ENCODE measurements at regions not wholly inside any gene's neighbourhood (a gene's known extent, or its start where the extent isn't known, plus 50 kb on each side); places are given as distances from the start of the nearest gene placed in this dataset.

GRCh38 chr2:6641956-6642355, 223.8 kb downstream of the CMPK2 start:
- DNase-seq, result no peak

GRCh38 chr2:6644261-6644660, 221.4 kb downstream of the CMPK2 start:
- DNase-seq, result no peak

GRCh38 chr2:6645004-6645403, 220.7 kb downstream of the CMPK2 start:
- no peak for DNase-seq

- DNase-seq, result no peak
These were observed 220.0 kb downstream of the CMPK2 start for GRCh38 chr2:6645672-6646071.

- DNase-seq, result no peak
These were observed 218.7 kb downstream of the CMPK2 start for GRCh38 chr2:6647046-6647445.

GRCh38 chr2:6648596-6649247, 217.0 kb downstream of the CMPK2 start:
- DNase-seq, result no peak

GRCh38 chr2:6650311-6650710, 215.4 kb downstream of the CMPK2 start:
- no peak for DNase-seq

- DNase-seq, result no peak
These were observed 213.5 kb downstream of the CMPK2 start for GRCh38 chr2:6652251-6652650.

GRCh38 chr2:6653281-6653750, 212.4 kb downstream of the CMPK2 start:
- no peak for DNase-seq

- DNase-seq, result no peak
These were observed 211.4 kb downstream of the CMPK2 start for GRCh38 chr2:6654279-6654678.

- DNase-seq, result no peak
These were observed 209.1 kb downstream of the CMPK2 start for GRCh38 chr2:6656633-6657032.

- no peak for DNase-seq
These were observed 208.6 kb downstream of the CMPK2 start for GRCh38 chr2:6657136-6657535.

- no peak for DNase-seq
These were observed 207.9 kb downstream of the CMPK2 start for GRCh38 chr2:6657855-6658254.

- DNase-seq, result no peak
These were observed 201.2 kb downstream of the CMPK2 start for GRCh38 chr2:6664332-6665061.

GRCh38 chr2:6665093-6666045, 200.3 kb downstream of the CMPK2 start:
- DNase-seq, result no peak

GRCh38 chr2:6667326-6667725, 198.4 kb downstream of the CMPK2 start:
- DNase-seq, result no peak

GRCh38 chr2:6671913-6672312, 193.8 kb downstream of the CMPK2 start:
- DNase-seq, result no peak

GRCh38 chr2:6674381-6674780, 191.3 kb downstream of the CMPK2 start:
- DNase-seq, result no peak

- DNase-seq, result no peak
These were observed 189.9 kb downstream of the CMPK2 start for GRCh38 chr2:6675791-6676190.

- no peak for DNase-seq
These were observed 189.5 kb downstream of the CMPK2 start for GRCh38 chr2:6676241-6676640.

- no peak for DNase-seq
These were observed 188.9 kb downstream of the CMPK2 start for GRCh38 chr2:6676776-6677175.

GRCh38 chr2:6679471-6679870, 186.2 kb downstream of the CMPK2 start:
- DNase-seq, result no peak

- no peak for DNase-seq
These were observed 182.2 kb downstream of the CMPK2 start for GRCh38 chr2:6683516-6683915.
